CD14-positive monocyte (primary cell): ENCODE measurements at regions not wholly inside any gene's neighbourhood (a gene's known extent, or its start where the extent isn't known, plus 50 kb on each side); places are given as distances from the start of the nearest gene placed in this dataset.

Source experiments
- DNase-seq, 3 donors: peaks; one replicate each; pipeline ENCODE4 v3.0.0-alpha.2; 2011 to 2022
- H2AFZ ChIP-seq: 2 replicates; pipeline ENCODE4 v1.6.0; 2012; ENCODE audit warnings: mild to moderate bottlenecking, low read depth, low read length, inconsistent platforms; ENCODE audit not compliant: insufficient read depth, poor library complexity, severe bottlenecking
- H3K27ac ChIP-seq, 2 donors: 1 replicate in 1 of 2; 2 replicates in 1 of 2; pipeline ENCODE4 v1.5.1; 2012 to 2013; ENCODE audit warnings: low read length in 2 of 2, control low read depth in 1 of 2, inconsistent platforms in 1 of 2, low read depth in 1 of 2, mild to moderate bottlenecking in 1 of 2
- H3K27me3 ChIP-seq, 2 donors: one replicate each; pipeline versions ENCODE4 v1.6.0 to v1.6.1; 2011 to 2013; ENCODE audit warnings: low read length in 2 of 2; ENCODE audit not compliant: control insufficient read depth in 2 of 2, insufficient read depth in 2 of 2
- H3K36me3 ChIP-seq, 2 donors: replicated peaks in 1 of 2; 1 replicate in 1 of 2; 2 replicates in 1 of 2; pipeline versions ENCODE4 v1.5.1 to v1.6.1; 2012 to 2013; ENCODE audit warnings: low read length in 2 of 2, control low read depth in 1 of 2, inconsistent platforms in 1 of 2, mild to moderate bottlenecking in 1 of 2; ENCODE audit not compliant: insufficient read depth in 2 of 2, control insufficient read depth in 1 of 2
- H3K4me1 ChIP-seq, 2 donors: 1 replicate in 1 of 2; 2 replicates in 1 of 2; pipeline versions ENCODE4 v1.5.1 to v1.6.1; 2012 to 2013; ENCODE audit warnings: low read length in 2 of 2, control low read depth in 1 of 2, inconsistent platforms in 1 of 2, mild to moderate bottlenecking in 1 of 2, moderate library complexity in 1 of 2; ENCODE audit not compliant: insufficient read depth in 2 of 2, control insufficient read depth in 1 of 2
- H3K4me2 ChIP-seq: replicated peaks from 2 replicates; pipeline ENCODE3; 2012; ENCODE audit warnings: low read length, moderate library complexity, mild to moderate bottlenecking; ENCODE audit not compliant: poor library complexity, severe bottlenecking; ENCODE audit errors: extremely low read depth
- H3K4me3 ChIP-seq, 3 experiments: fragments of 200-600 bp in 1 of 3; sonication (generic) in 1 of 3; replicated peaks in 1 of 3; 1 replicate in 2 of 3; 2 replicates in 1 of 3; pipeline ENCODE4 v1.5.1; 2011 to 2013; ENCODE audit warnings: low read length in 3 of 3, mild to moderate bottlenecking in 3 of 3, control low read depth in 2 of 3, low read depth in 2 of 3, inconsistent platforms in 1 of 3, moderate library complexity in 1 of 3
- H3K79me2 ChIP-seq: 2 replicates; pipeline ENCODE4 v1.6.0; 2012; ENCODE audit warnings: mild to moderate bottlenecking, control low read depth, inconsistent platforms, low read length, moderate library complexity; ENCODE audit not compliant: insufficient read depth
- H3K9ac ChIP-seq: 2 replicates; pipeline ENCODE4 v1.6.0; 2017; ENCODE audit warnings: low read length, mild to moderate bottlenecking; ENCODE audit not compliant: insufficient read depth, poor library complexity, severe bottlenecking
- H3K9me3 ChIP-seq, 2 donors: replicated peaks in 1 of 2; 1 replicate in 1 of 2; 2 replicates in 1 of 2; pipeline versions ENCODE4 v1.5.1 to v1.6.1; 2012 to 2013; ENCODE audit warnings: low read length in 2 of 2, control low read depth in 1 of 2; ENCODE audit not compliant: control insufficient read depth in 1 of 2, insufficient read depth in 1 of 2
- H4K20me1 ChIP-seq: 2 replicates; pipeline ENCODE4 v1.6.0; 2012; ENCODE audit warnings: mild to moderate bottlenecking, low read length, control low read depth, moderate library complexity; ENCODE audit not compliant: insufficient read depth
- H3K27ac Mint-ChIP-seq, 7 donors: one replicate each; pipeline ENCODE4 v1.8.0; 2020; ENCODE audit warnings: mild to moderate bottlenecking in 7 of 7, mixed read lengths in 7 of 7, moderate library complexity in 6 of 7, inconsistent platforms in 2 of 7
- H3K27me3 Mint-ChIP-seq, 3 donors: one replicate each; pipeline ENCODE4 v1.8.0; 2021 to 2022; ENCODE audit warnings: low read depth in 3 of 3, mild to moderate bottlenecking in 3 of 3, mixed read lengths in 3 of 3, moderate library complexity in 3 of 3, inconsistent platforms in 1 of 3
- H3K36me3 Mint-ChIP-seq, 2 donors: one replicate each; pipeline ENCODE4 v1.8.0; 2020; ENCODE audit warnings: mixed read lengths in 2 of 2, inconsistent platforms in 1 of 2, mild to moderate bottlenecking in 1 of 2
- H3K4me1 Mint-ChIP-seq: one replicate; pipeline ENCODE4 v1.8.0; 2020; ENCODE audit warnings: mild to moderate bottlenecking, mixed read lengths
- H3K4me3 Mint-ChIP-seq, 2 donors: one replicate each; pipeline ENCODE4 v1.8.0; 2020; ENCODE audit warnings: mild to moderate bottlenecking in 2 of 2, mixed read lengths in 2 of 2, moderate library complexity in 1 of 2
- H3K9me3 Mint-ChIP-seq, 7 donors: one replicate each; pipeline ENCODE4 v1.8.0; 2020 to 2022; ENCODE audit warnings: mixed read lengths in 7 of 7, mild to moderate bottlenecking in 6 of 7, moderate library complexity in 6 of 7, inconsistent platforms in 2 of 7
- CTCF ChIP-seq: fragments of 200-600 bp; IDR thresholded peaks from one replicate; pipeline ENCODE4 v1.8.0; 2022; ENCODE audit warnings: antibody characterized with exemption, mild to moderate bottlenecking
- WGBS: methylation state at CpG from one replicate; pipeline ENCODE4 v1.1.5; 2013; ENCODE audit warnings: missing lambda C conversion rate; ENCODE audit not compliant: insufficient coverage; 5-methylcytosine and 5-hydroxymethylcytosine counted together
- intact Hi-C, 2 donors: fragments of 100-400 bp; cut with micrococcal nuclease; formaldehyde crosslinking; loops; one replicate each; pipeline versions ENCODE4 v1.15.0 to v1.15.1; 2023

DNA sequence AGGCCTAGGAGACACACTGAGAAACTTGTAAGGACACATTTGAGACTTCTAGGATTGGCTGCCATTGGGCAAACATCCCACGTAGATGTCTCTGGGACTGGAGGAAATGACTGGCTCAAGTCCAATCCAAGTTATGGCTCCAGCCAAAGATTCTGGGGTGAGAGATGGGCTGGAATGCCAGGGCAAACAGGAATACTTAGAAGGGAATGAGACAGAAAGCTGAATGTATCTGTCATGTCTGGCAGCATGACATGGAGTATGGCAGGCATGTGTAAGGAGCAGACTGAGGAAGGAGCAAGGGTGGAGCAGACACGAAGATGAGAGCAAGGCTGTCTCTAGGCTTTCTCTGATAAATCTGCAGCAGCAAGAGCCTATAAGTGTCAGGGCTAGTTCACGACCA is 209.2 kb downstream of the PHLDA1 start:
- peaks cover 3 to 6% (median 5%) of the 10 kb centered on the region in 3 donors for H3K27me3 Mint-ChIP-seq
- no peak overlapping the region for H3K4me3 Mint-ChIP-seq
- Histone ChIP-seq H3K9ac (no peak overlapping the region), H3K4me2 (no peak overlapping the region), H2AFZ (no peak overlapping the region), H3K4me1 (no peaks in the 10 kb centered on the region), H3K36me3 (no peaks in the 10 kb centered on the region), H3K27ac (no peak overlapping the region), H4K20me1 (no peaks in the 10 kb centered on the region), H3K9me3 (no peaks in the 10 kb centered on the region), H3K4me3 (no peak overlapping the region), H3K27me3 (peaks cover 0 to 3% of the 10 kb centered on the region in 2 donors), H3K79me2 (no peaks in the 10 kb centered on the region)
- DNase-seq: no peak
- WGBS: 100% methylated on average over 3 of the region's 3 CpGs
- intact Hi-C loops: no loop called here
- no peaks in the 10 kb centered on the region for H3K36me3 Mint-ChIP-seq
- H3K27ac Mint-ChIP-seq: no peak overlapping the region
- peaks cover 0 to 3% (median 0%) of the 10 kb centered on the region in 7 donors for H3K9me3 Mint-ChIP-seq
- TF ChIP-seq CTCF: no peak
- H3K4me1 Mint-ChIP-seq: no peaks in the 10 kb centered on the region

DNA sequence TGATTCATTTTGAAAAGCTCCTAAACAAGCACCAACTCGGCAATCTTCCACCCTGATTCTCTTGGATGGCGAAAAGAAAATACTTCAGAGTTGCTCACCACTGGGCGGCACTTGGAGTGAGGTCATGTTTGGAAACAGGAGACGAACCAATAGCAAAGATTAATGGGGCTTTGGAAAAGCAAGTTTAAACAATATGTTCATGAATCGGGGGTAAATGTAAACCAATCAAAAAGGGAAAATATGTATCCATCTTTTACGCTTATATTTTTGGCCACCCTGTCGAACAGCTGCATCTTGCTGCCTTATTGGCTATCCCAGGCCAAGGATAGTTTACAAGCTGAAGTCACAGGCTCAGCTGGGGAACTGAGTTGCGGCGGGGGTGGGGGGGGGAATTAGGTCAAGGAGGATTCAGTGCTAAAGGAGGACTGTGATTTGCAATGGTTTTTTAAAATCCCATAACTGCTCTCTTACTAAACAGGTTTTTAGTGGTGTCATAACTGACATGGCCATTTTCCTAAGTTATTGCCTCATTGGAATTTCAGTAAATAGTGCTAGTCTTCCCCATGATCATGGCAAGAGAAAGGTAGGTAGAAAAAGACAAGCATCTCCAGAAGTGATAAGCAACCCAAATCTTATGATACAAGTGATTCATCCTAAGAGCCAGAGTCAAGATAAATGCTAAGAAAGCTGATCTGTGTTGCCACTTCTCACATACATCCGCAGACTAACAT is 210.6 kb downstream of the PHLDA1 start:
- Mint-ChIP-seq H3K4me1 (no peaks in the 10 kb centered on the region), H3K9me3 (peaks cover 0 to 3% (median 0%) of the 10 kb centered on the region in 7 donors), H3K4me3 (no peak overlapping the region), H3K27ac (no peak overlapping the region), H3K36me3 (no peaks in the 10 kb centered on the region), H3K27me3 (peaks cover 3 to 5% (median 5%) of the 10 kb centered on the region in 3 donors)
- H3K27me3 ChIP-seq: peaks cover 0 to 3% of the 10 kb centered on the region in 2 donors
- H3K4me2 ChIP-seq: no peak overlapping the region
- intact Hi-C loops: no loop called here
- H3K79me2 ChIP-seq: no peaks in the 10 kb centered on the region
- H4K20me1 ChIP-seq: no peaks in the 10 kb centered on the region
- 90% methylated on average over 5 of the region's 10 CpGs for WGBS
- H3K9me3 ChIP-seq: no peaks in the 10 kb centered on the region
- no peak overlapping the region for H3K9ac ChIP-seq
- no peak for DNase-seq
- H3K27ac ChIP-seq: no peak overlapping the region
- no peak overlapping the region for H3K4me3 ChIP-seq
- TF ChIP-seq CTCF: no peak
- no peaks in the 10 kb centered on the region for H3K36me3 ChIP-seq
- H2AFZ ChIP-seq: no peak overlapping the region
- H3K4me1 ChIP-seq: no peaks in the 10 kb centered on the region
